ENCODE measurements at regions not wholly inside any gene's neighbourhood (a gene's known extent, or its start where the extent isn't known, plus 50 kb on each side); places are given as distances from the start of the nearest gene placed in this dataset.

- DNase-seq, result peak; percentile 83
These were observed 395.1 kb downstream of the FOXO1 start for GRCh38 chr13:40271271-40271885.

GRCh38 chr13:40271931-40272775, 394.3 kb downstream of the FOXO1 start:
- peak; percentile 43 for DNase-seq

DNA sequence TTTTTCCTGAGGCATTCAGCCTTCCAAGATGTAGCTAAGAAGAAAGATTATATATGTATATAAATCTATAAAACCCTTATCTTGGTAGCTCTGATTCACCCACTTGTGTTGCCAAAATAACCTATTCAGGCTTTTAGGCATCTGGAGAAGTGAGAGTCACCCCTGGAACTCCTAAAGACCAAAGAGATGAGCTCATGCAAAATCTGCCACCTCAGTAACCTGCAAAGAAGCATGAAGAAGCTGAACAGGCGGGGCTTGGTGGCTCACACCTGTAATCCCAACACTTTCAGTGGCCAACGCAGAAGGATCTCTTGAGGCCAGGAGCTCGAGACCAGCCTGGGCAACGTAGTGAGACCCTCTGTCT, 393.7 kb downstream of the FOXO1 start:
- DNase-seq, result no peak

GRCh38 chr13:40273253-40274025, 393.0 kb downstream of the FOXO1 start:
- DNase-seq, result no peak

- no peak for DNase-seq
These were observed 392.3 kb downstream of the FOXO1 start for GRCh38 chr13:40274103-40274502.

GRCh38 chr13:40275155-40275554, 391.3 kb downstream of the FOXO1 start:
- no peak for DNase-seq

DNA sequence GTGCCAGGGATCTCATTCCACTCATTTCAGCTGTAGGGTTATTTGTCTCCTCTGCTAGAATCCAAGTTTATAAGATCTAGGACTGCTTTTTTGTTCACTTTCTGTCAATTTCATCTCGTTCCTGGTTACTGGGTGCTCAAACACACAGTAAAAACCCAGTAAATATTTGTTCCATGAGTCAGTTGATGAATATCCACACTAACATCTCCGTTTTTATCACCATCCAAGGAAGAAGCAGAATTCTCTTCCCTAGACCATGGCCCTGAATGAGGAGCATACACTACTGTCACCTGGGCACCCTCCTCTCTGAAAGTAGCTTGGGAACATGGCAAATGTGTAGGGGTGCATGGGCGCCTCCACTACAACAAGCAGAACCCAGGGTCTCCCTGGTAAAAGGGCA, 390.8 kb downstream of the FOXO1 start:
- DNase-seq, result no peak

DNA sequence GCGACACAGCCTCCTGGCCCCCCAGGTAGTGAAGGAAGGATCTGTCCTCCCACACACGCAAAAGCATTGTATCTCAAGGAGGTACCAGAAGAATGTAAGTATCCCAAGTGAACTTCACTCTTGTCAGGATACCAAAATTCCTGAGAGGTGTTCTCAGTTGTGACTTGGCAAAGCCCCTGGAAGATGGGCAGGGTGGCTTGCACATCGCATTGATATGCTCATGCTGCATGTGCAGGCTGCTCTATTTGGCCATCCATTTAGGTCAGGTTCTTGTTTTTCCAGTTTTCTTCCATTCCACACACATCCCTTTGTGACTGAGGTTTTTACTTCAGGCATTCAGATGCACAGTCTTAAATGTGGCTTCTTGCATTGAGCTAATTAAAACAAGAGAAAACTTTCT, 382.8 kb downstream of the FOXO1 start:
- DNase-seq, result no peak

GRCh38 chr13:40285634-40286033, 380.8 kb downstream of the FOXO1 start:
- no peak for DNase-seq

DNA sequence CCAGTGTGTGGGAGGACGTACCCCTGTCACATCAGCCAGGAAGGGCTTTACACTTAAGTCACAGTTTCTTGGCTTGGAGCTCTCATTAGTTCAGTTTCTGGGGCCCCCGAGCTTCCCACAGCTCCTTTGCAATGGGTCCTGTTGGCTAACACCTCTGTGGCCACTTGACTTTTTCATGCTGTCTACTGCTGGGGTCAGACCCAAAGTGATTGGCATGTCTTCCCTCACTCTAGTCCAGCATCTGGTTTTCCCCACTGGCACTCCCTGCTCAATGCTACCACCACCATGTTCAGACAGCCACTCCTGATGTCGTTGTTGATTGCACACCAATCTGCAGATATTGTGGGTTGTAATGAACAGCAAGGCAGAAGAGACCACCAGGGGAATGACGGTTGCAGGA, 379.0 kb downstream of the FOXO1 start:
- DNase-seq, result no peak

- DNase-seq, result no peak
These were observed 378.2 kb downstream of the FOXO1 start for GRCh38 chr13:40288259-40288658.

GRCh38 chr13:40290758-40291157, 375.7 kb downstream of the FOXO1 start:
- DNase-seq, result no peak

GRCh38 chr13:40292108-40292507, 374.3 kb downstream of the FOXO1 start:
- no peak for DNase-seq

DNA sequence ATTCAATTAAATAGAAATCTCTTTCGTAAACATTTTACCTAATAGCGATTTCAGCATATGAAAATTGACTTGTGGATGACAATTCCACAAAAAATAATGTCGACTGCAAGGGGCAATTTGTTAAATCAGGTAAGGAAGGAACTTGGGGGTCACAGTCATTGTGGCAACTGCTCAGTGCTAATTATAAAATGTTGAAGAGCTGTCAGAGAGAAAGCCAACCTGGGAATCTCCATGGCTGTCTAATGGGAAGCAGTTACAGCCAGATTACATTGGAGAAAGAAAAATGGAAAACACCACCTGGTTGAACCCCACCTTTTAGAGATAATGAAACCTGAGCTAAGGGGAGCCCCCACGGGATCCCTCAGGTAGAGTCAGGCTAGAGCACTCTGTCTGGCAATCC, 373.9 kb downstream of the FOXO1 start:
- DNase-seq, result no peak

- DNase-seq, result no peak
These were observed 364.1 kb downstream of the FOXO1 start for GRCh38 chr13:40302351-40302750.

- DNase-seq, result no peak
These were observed 362.1 kb downstream of the FOXO1 start for GRCh38 chr13:40304391-40304790.

GRCh38 chr13:40306817-40307216, 359.6 kb downstream of the FOXO1 start:
- no peak for DNase-seq

GRCh38 chr13:40309881-40310280, 356.6 kb downstream of the FOXO1 start:
- DNase-seq, result no peak

DNA sequence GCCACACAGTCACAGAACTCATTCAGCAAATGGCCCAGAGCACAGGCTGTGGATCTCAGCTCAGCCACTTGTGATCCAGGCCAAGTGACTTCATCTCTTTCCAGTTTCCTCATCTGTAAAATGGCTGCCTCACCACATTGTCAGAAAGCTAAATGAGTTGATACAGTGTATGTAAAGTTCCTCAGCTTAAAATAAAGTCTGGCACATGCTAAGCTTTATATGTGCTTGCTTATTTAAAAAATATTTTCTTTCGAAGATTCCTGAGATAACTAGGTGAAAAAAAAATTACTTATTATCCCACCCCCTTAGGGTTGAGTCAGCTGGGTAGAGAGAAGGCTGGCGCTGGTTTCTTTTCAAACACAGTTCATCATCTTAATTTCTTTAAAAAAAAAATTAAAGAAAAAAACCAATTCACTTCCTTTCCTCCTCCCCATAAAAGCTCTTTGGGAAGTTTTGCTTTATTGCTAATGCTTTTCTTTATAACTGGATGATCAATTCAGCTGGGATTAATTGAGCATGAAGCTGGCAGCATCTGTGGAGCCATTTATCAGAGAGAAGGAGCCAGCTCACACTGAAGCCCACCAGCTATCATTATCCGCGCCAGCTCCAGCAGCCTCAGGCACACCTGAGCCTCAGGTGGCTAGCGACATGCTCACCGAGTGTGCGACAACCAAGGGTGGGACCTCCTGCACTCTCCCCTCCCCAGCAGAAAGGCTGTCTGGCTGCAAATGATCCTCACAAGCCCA, 354.9 kb downstream of the FOXO1 start:
- no peak for DNase-seq

GRCh38 chr13:40313269-40314200, 352.9 kb downstream of the FOXO1 start:
- DNase-seq, result peak; percentile 98

DNA sequence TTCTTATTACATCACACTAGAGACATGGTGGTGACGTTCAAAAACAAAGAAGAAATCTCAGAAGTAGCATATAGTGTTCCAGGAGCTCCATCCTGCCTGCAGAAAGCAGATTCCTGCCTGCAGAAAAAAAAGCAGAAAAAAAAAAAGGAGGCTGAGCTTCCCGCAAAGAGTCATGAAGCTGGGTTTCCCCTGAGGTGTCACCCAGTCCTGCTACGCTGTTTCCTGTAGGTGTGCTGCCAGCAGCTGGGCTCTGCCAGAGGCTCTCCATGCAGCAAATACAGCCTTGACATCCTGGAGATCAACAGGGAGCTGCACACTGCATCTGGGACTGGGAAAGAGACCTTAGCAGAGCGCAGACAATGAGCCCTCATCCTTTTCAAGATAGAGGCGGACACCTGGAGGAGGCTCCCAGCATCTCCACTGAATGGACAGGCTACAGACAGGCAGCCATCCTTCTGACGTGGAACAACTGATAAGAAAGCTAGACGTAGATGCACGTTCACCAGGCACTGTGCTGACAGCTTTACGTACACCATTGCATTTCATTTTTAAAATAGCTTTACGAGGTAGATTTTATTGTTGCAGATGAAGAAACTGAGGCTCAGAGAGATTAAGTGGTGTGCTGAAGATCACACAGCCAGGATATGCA, 350.9 kb downstream of the FOXO1 start:
- peak; percentile 71 for DNase-seq
